ENCODE measurements at regions not wholly inside any gene's neighbourhood (a gene's known extent, or its start where the extent isn't known, plus 50 kb on each side); places are given as distances from the start of the nearest gene placed in this dataset.
A peak's percentile ranks its signal among the peaks of the same experiment; 100 is the strongest.

- Histone ChIP-seq H3K36me3 (ENCODE audit: control insufficient read depth in 2 of 2, insufficient read depth in 2 of 2, low read length in 1 of 2) (no peaks in the 10 kb centered on the region), H3K79me2 (ENCODE audit: control insufficient read depth, insufficient read depth, low read length) (no peaks in the 10 kb centered on the region), H4K20me1 (ENCODE audit: control insufficient read depth, insufficient read depth) (no peaks in the 10 kb centered on the region), H3K4me2 (ENCODE audit: control insufficient read depth, insufficient read depth) (peak overlapping the region; percentile 23; the same call in 1 of the 2 replicates), H3K4me1 (ENCODE audit: control insufficient read depth, insufficient read depth, low read length) (peaks cover 12% of the 10 kb centered on the region), H2AFZ (ENCODE audit: control insufficient read depth, low read depth, low read length) (no peak overlapping the region; the same call in 1 of the 2 replicates), H3K4me3 (no peak overlapping the region), H3K27ac (ENCODE audit: control insufficient read depth, insufficient read depth) (no peak overlapping the region), H3K9ac (ENCODE audit: control insufficient read depth, insufficient read depth, low read length) (no peak overlapping the region), H3K9me3 (replicated peaks; ENCODE audit: control insufficient read depth, insufficient read depth, low read length) (no peaks in the 10 kb centered on the region; the same call in 2 of the 3 replicates), H3K27me3 (replicated peaks in 1 of 2; ENCODE audit: control insufficient read depth in 2 of 2, insufficient read depth in 2 of 2, low read length in 1 of 2) (no peaks in the 10 kb centered on the region)
- intact Hi-C loops (cut with micrococcal nuclease; ENCODE audit: unreplicated experiment): no loop called here
- ChIA-PET RAD21 (ENCODE audit: unreplicated experiment) (interaction anchor here (0.6 to 1.5 kb wide), 4 partner anchors 12 to 239 kb away, joined by 3 to 5 read pairs (median 3); no protein-coding TSS in a partner anchor), SMC1A (ENCODE audit: uncharacterized antibody, unreplicated experiment) (interaction anchor here (0.7 to 3.3 kb wide), 8 partner anchors 8 to 128 kb away, joined by 3 to 11 read pairs (median 3); no protein-coding TSS in a partner anchor), CTCF (interaction anchor here (1.0 to 1.6 kb wide), 5 partner anchors 8 to 205 kb away, joined by 3 to 8 read pairs (median 3); no protein-coding TSS in a partner anchor), POLR2A (interaction anchor here (1.0 to 1.6 kb wide), 3 partner anchors 9 to 13 kb away, joined by 3 to 10 read pairs (median 4); no protein-coding TSS in a partner anchor)
- 38% methylated on average over 4 of the region's 4 CpGs for WGBS (ENCODE audit: insufficient coverage, insufficient replicate concordance, low lambda C conversion rate, missing lambda C conversion rate)
- DNase-seq (ENCODE audit: low read depth, low spot score): no peak
- no TSS peak for BruUV-seq (replicated peaks)
- TF ChIP-seq NBN (IDR thresholded peaks at IDR 0.05): no peak
- no peak for TF ChIP-seq MYC (IDR thresholded peaks at IDR 0.05; ENCODE audit: insufficient read depth, insufficient read length, insufficient replicate concordance, low read length, severe bottlenecking)
- TF ChIP-seq IRF5 (IDR thresholded peaks at IDR 0.05; ENCODE audit: borderline replicate concordance): no peak
- no peak for TF ChIP-seq SMC3 (IDR thresholded peaks at IDR 0.05; ENCODE audit: borderline replicate concordance, low read length)
- no peak for TF ChIP-seq BCL11A (IDR thresholded peaks at IDR 0.05; ENCODE audit: low read depth, low read length)
- no peak for TF ChIP-seq BHLHE40 (IDR thresholded peaks at IDR 0.05; ENCODE audit: borderline replicate concordance in 1 of 2, low read depth in 2 of 2, low read length in 1 of 2)
- TF ChIP-seq E4F1 (IDR thresholded peaks at IDR 0.05; ENCODE audit: borderline replicate concordance, partially characterized antibody): no peak
- no peak for TF ChIP-seq ZNF274 (IDR thresholded peaks at IDR 0.05; ENCODE audit: insufficient read depth, insufficient read length)
- no peak for TF ChIP-seq PAX5 (IDR thresholded peaks at IDR 0.05; ENCODE audit: borderline replicate concordance, low read depth, low read length)
- TF ChIP-seq ATF3 (IDR thresholded peaks at IDR 0.05; ENCODE audit: borderline replicate concordance, extremely low read depth, low read depth, low read length): no peak
- TF ChIP-seq SKIL (IDR thresholded peaks at IDR 0.05; ENCODE audit: low read depth, poor library complexity, severe bottlenecking): no peak
- no peak for FAIRE-seq
- no peak for ATAC-seq
- in situ Hi-C loops (cut with MboI): no loop called here
Observed at GRCh38 chr6:137736911-137737310, 130.1 kb upstream of the TNFAIP3 start.
